Suprapubic skin (tissue), 3 donors: ENCODE measurements at regions not wholly inside any gene's neighbourhood (a gene's known extent, or its start where the extent isn't known, plus 50 kb on each side); places are given as distances from the start of the nearest gene placed in this dataset.

Experiments used
- CTCF ChIP-seq, 2 donors: fragments of 200-600 bp in 1 of 2; fragments of 450-650 bp in 1 of 2; sonication (generic) in 1 of 2; IDR thresholded peaks; one replicate each; pipeline ENCODE4 v1.5.1; 2016 to 2019; ENCODE audit warnings: antibody characterized with exemption in 2 of 2, mild to moderate bottlenecking in 1 of 2, moderate library complexity in 1 of 2
- POLR2A ChIP-seq, 2 donors: fragments of 450-650 bp; IDR thresholded peaks; one replicate each; pipeline ENCODE4 v1.6.1; 2017; ENCODE audit warnings: antibody characterized with exemption in 2 of 2, mild to moderate bottlenecking in 2 of 2, moderate library complexity in 2 of 2

- TF ChIP-seq POLR2A (IDR thresholded peaks at IDR 0.05) (no peak), CTCF (IDR thresholded peaks at IDR 0.05) (no peak)
Observed at GRCh38 chr4:26161030-26161824, 159.6 kb upstream of the RBPJ start.
